ENCODE measurements at regions not wholly inside any gene's neighbourhood (a gene's known extent, or its start where the extent isn't known, plus 50 kb on each side); places are given as distances from the start of the nearest gene placed in this dataset.
"Not testable (repeated sequence)": the region's sequence is repeated elsewhere in the genome, so short reads cannot be mapped to it uniquely, and the experiment has no call there.

- DNase-seq = no peak
Measured at GRCh38 chr3:165716592-165716991, 120.6 kb downstream of the BCHE start.

DNA sequence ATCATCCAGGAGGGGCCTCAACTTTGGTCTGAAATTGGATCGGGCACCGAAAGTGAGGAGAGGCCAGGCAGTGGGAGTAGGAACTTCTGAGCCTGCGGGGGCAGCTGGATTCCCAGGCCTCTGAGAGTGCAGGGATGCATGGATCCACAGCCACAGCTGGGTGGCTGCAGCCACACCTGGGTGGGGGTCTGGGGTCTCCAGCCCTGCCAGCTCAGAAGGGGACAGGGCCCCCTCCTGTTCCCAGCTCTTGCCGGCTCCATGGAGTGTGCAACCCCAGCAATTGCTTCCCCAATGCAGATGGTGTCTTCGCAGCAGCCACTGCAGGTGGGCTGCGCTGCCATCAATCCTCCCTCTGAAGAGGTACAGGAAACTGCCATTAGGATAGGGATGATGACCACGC, 123.7 kb downstream of the BCHE start:
- no peak for DNase-seq

- no peak for DNase-seq
Measured at GRCh38 chr3:165712382-165712781, 124.8 kb downstream of the BCHE start.

- no peak for DNase-seq
Measured at GRCh38 chr3:165697910-165698309, 139.3 kb downstream of the BCHE start.

- DNase-seq = no peak
Measured at GRCh38 chr3:165696496-165696895, 140.7 kb downstream of the BCHE start.

DNA sequence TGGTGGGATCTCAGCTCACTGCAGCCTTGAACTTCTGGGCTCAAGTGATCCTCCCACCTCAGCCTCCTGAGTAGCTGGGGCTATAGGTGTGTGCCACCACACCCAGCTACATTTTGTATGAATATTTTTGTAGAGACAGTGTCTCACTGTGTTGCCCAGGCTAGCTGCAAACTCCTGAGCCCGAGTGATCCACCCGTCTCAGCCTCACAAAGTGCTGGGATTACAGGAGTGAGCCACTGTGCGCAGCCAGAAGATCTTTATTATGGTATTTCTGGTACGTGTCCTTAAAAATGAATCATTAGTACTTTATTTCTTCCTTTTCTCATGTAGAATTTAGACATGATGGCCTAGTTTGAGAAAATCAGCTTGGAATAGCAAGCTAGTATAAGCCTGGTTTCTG, 153.3 kb downstream of the BCHE start:
- no peak for DNase-seq

GRCh38 chr3:165682734-165683133, 154.5 kb downstream of the BCHE start:
- DNase-seq = no peak

GRCh38 chr3:165669967-165670366, 167.3 kb downstream of the BCHE start:
- no peak for DNase-seq

DNA sequence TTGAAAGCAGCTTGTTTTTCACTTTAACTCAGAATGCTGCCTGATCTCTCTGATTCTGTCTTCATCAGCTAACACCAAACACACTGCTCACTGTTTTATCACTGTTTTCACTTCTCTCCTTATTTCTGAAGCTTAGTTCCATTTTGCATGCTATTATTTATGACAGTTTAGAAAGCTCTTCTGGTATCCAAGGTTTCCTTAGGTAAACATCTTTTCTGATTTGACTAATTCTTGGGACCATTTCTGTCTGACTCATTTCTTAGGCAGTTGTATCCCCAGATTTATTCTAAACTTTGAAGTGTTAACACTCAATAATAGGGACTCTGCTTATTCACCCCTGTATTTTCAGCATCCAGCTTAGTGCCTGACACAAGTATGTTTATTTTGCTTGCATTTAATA, 167.7 kb downstream of the BCHE start:
- DNase-seq = no peak

DNA sequence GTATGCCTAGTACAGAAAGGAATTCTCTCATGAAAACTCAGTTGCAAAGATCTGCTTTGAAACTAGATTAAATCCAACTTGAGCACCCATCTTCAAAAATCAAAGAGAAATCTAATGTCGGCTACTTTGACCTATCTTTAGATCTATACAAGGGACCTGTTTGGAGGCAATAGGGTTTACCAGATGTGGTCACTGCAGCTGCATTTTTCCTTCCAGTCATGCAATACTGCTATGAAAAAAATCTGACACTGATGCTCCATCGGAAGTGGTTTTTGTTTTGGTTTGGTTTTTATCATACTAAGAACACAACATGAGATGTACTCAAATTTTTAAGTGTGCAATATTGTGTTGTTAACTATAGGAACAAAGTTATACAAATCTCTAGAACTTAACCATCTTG, 169.5 kb downstream of the BCHE start:
- no peak for DNase-seq

DNA sequence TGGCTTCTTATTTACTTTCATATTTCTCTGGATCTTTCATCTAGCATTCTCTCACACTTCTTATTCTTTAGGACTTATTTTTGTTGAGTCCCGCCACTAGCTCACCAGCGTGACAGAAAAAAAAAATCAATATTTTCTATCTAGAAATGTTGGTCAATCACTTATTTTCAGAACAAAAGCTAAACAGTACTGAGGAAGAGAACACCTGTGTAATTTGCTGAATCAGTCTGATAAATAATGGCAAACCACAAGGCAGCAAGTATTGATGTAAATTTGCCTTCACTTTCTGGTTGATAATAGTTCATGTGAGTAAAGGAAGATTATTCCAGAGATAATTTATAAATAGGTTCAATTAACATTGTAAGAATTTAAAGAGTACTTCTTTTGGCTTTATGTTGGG, 179.2 kb downstream of the BCHE start:
- no peak for DNase-seq

- no peak for DNase-seq
Measured at GRCh38 chr3:165653130-165653778, 184.0 kb downstream of the BCHE start.

DNA sequence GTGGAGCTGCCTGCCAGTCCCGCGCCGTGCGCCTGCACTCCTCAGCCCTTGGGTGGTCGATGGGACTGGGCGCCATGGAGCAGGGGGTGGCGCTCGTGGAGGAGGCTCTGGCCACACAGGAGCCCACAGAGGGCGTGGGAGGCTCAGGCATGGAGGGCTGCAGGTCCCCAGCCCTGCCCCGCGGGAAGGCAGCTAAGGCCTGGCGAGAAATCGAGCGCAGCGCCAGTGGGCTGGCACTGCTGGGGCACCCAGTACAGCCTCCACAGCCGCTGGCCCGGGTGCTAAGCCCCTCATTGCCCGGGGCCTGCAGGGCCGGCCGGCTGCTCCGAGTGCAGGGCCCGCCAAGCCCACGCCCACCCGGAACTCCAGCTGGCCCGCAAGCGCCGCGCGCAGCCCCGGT, 187.9 kb downstream of the BCHE start:
- DNase-seq = not testable (repeated sequence)

GRCh38 chr3:165645191-165645590, 192.0 kb downstream of the BCHE start:
- DNase-seq = no peak

GRCh38 chr3:165644331-165644730, 192.9 kb downstream of the BCHE start:
- DNase-seq = no peak

- no peak for DNase-seq
Measured at GRCh38 chr3:165643425-165643824, 193.8 kb downstream of the BCHE start.

- no peak for DNase-seq
Measured at GRCh38 chr3:165642761-165643420, 194.3 kb downstream of the BCHE start.

DNA sequence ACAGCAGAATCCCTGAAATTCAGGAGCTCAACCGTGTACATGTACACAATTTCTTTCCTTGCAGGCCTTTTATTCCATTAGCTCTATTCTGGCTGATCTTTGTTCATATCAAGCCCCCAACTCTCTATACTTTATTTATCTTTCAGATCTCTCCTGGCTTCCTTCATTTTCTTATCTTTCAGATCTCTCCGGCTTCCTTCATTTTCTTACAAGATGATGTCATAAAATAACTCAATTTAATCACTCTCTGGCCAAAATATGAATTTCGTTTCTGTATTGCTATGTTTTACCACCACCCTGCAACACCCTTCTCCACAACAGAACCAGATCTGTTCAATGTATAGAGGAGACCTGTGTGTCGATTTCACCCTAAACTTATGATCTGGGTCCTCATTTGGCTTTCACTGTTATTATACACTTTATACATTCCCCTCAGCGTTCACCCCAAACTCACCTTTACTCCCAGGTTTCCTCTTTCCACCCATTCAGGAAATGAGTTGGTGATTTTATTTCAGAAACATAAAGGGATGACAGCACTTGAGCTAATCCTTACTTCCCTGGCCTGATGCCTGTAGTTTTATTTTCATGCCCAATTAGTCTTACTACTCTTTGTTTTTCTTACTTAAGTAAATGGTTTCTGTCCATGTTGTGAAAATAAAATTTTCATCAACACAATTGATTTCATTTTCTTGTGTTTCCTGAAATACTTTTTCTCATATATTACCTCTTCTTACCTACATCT, 195.5 kb downstream of the BCHE start:
- no peak for DNase-seq

DNA sequence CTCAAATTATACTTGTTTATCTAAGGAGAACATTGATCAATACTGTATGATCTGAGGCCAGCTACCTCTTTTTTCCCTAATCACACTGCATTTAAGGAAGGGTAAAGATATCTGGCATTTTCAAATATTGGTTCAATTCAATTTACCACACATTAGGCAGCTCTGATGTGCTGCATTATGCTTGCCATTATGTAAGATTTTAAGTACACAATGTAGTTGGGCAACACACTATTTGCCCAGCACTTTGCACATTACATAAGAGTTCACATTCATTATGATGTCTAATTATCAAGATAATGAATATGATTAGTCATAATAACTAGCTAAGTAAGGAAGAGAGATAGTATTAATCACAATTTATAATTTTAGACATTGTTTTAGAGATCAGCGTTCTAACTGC, 196.3 kb downstream of the BCHE start:
- DNase-seq = peak; percentile 72

GRCh38 chr3:165640031-165640430, 197.2 kb downstream of the BCHE start:
- no peak for DNase-seq

DNA sequence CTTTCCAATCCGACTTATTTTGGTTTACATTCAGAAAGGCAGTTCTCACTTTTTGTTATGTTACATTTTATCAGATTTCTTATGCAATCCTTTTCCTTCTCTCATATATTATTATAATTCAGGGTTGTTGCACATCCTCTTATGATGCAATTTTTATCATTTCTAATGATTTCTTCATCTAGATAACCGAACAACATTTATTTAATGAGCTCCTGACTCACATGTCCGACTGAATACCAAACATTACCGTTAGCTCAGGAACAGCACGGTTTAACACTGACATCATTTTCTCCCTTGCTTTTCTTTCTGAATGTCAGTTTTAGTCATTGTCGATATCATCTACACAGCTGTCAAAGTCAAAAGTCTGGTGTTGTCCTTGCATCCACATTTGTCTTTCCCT, 199.2 kb downstream of the BCHE start:
- no peak for DNase-seq

DNA sequence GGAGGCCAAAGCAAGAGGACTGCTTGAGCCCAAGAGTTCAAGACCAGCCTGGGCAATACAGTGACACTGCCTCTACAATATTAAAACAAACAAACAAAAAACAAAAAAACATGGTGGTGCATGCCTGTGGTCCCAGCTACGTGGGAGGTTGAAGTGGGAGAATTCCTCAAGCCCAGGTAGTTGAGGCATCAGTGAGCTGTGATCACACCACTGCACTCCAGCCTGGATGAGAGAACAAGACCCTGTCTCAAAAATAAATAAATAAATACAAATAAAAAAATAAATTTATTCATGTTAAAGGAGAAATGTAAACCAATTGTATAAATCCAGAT, 200.6 kb downstream of the BCHE start:
- no peak for DNase-seq

DNA sequence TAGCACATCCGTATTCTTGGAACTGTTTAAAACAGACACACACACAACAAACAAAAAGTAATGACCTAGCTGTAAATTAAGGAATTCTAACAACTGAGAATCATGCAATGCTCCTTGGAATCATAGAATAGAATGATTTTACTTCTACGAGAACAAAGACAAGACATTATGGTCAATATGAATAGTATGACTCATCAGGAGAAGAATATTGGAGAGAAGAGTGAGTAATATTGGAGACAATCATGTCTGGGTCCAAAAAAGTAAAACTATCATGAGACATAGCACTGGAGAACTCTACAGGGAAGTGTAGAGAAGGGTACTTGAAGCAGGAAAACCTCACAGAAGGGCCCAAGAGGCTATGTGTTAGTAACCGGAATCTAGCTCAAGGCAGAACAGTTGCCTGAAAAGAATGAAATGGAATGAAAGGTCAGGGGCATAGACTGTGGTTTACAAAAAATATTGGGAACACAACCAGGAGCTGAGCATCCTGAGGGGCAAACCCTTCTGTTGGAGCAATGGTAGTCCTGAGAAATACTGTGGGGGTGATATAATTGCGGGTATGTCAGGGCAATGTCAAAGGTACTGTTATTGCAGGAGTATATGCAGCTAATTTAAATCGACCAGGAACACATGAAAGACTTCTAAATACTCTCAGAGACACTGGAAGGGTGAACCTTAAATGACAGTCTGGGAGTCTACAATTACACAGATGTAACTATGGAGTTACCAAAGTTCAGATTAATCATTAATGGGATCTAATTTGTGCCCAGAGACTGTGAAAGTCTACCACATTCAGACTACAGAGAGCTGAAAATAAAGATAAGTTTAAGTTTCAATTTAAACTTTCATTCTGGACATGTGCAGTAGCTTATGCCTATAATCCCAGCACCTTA, 201.2 kb downstream of the BCHE start:
- no peak for DNase-seq
